SK-N-MC (cell line): ENCODE measurements at regions not wholly inside any gene's neighbourhood (a gene's known extent, or its start where the extent isn't known, plus 50 kb on each side); places are given as distances from the start of the nearest gene placed in this dataset.

Experiments used
- EZH2 ChIP-seq: fragments of 200-600 bp; sonication (generic); IDR thresholded peaks from one replicate; pipeline ENCODE4 v1.6.1; 2017; ENCODE audit warnings: antibody characterized with exemption
- FOXP2 ChIP-seq: optimal IDR thresholded peaks from 2 replicates; pipeline ENCODE3; 2011; ENCODE audit warnings: mild to moderate bottlenecking, moderate library complexity; ENCODE audit not compliant: insufficient read depth; ENCODE audit errors: extremely low read length, control extremely low read depth
- POLR2AphosphoS5 ChIP-seq: IDR thresholded peaks from 2 replicates; pipeline ENCODE4 v1.6.1; 2012; ENCODE audit warnings: mild to moderate bottlenecking, low read depth, low read length, borderline replicate concordance

DNA sequence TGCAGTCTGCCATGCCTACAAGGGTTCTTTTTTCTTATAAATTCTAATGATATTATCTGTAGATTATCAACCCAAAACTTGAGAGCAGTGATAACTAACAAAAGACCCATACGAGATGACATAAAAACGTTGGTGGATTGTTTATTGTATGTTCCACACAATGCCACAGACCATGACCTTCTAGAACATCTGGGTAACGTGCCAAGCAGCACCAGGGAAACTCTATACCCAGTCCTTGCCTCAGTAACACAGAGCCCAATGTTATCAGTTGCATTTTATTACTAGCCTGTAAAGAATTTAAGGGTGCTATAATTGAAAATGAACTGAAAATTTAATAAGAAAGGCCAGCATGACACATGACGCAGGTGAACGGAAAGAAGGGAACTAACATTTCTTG is 99.1 kb upstream of the UGP2 start:
- TF ChIP-seq POLR2AphosphoS5 (no peak), EZH2 (no peak), FOXP2 (no peak)
